ENCODE measurements at regions not wholly inside any gene's neighbourhood (a gene's known extent, or its start where the extent isn't known, plus 50 kb on each side); places are given as distances from the start of the nearest gene placed in this dataset.

GRCh38 chr1:47707503-47707902 is 269.7 kb downstream of the FOXD2 start:
- H3K4me3 Mint-ChIP-seq: no peak overlapping the region
- no peak overlapping the region for H3K27ac Mint-ChIP-seq
- WGBS (ENCODE audit: extremely low coverage, insufficient read length, low lambda C conversion rate): no CpG with 5 or more reads among the region's 6 CpGs
- peaks cover 59% of the 10 kb centered on the region for H3K27me3 ChIP-seq (ENCODE audit: insufficient read depth, low read length)
- H3K56ac ChIP-seq (ENCODE audit: insufficient read length, low read depth, low read length): no peak overlapping the region
- TF ChIP-seq, protein P1, sequence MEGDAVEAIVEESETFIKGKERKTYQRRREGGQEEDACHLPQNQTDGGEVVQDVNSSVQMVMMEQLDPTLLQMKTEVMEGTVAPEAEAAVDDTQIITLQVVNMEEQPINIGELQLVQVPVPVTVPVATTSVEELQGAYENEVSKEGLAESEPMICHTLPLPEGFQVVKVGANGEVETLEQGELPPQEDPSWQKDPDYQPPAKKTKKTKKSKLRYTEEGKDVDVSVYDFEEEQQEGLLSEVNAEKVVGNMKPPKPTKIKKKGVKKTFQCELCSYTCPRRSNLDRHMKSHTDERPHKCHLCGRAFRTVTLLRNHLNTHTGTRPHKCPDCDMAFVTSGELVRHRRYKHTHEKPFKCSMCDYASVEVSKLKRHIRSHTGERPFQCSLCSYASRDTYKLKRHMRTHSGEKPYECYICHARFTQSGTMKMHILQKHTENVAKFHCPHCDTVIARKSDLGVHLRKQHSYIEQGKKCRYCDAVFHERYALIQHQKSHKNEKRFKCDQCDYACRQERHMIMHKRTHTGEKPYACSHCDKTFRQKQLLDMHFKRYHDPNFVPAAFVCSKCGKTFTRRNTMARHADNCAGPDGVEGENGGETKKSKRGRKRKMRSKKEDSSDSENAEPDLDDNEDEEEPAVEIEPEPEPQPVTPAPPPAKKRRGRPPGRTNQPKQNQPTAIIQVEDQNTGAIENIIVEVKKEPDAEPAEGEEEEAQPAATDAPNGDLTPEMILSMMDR (conservative IDR thresholded peaks at IDR 0.05): no peak
- H2BK20ac ChIP-seq (ENCODE audit: low read depth, low read length, poor library complexity, severe bottlenecking): no peak overlapping the region
- no peak overlapping the region for H4K5ac ChIP-seq (ENCODE audit: insufficient read length, low read depth, low read length)
- H3K79me1 ChIP-seq (ENCODE audit: insufficient read depth, low read depth, low read length, poor library complexity, severe bottlenecking): no peaks in the 10 kb centered on the region
- H2BK15ac ChIP-seq (ENCODE audit: low read depth, low read length): no peak overlapping the region
- H3K27me3 Mint-ChIP-seq (ENCODE audit: low read depth): peaks cover 93% of the 10 kb centered on the region
- H3K79me2 ChIP-seq (ENCODE audit: insufficient read depth, low read length): no peaks in the 10 kb centered on the region
- H3K23me2 ChIP-seq (ENCODE audit: insufficient read length, low read depth, low read length, poor library complexity, severe bottlenecking): peaks cover 20% of the 10 kb centered on the region
- H2BK12ac ChIP-seq (ENCODE audit: insufficient read length, low read depth, low read length): no peak overlapping the region
- no peaks in the 10 kb centered on the region; a peak in 1 of 7 replicates for H3K36me3 Mint-ChIP-seq (ENCODE audit: insufficient read depth in 1 of 3, low read depth in 3 of 3)
- no peak overlapping the region for H3K4me2 ChIP-seq (ENCODE audit: insufficient read depth, insufficient read length, low read length)
- no peak overlapping the region for H2AFZ ChIP-seq (ENCODE audit: low read length)
- H3K18ac ChIP-seq (ENCODE audit: insufficient read length, low read depth, low read length): no peak overlapping the region
- no peak overlapping the region for H2BK5ac ChIP-seq (ENCODE audit: insufficient read length, low read length)
- no peak overlapping the region for H3K14ac ChIP-seq (ENCODE audit: insufficient read depth, low read length)
- no peak overlapping the region for H3K23ac ChIP-seq (ENCODE audit: insufficient read length, low read depth, low read length)
- H3K9me3 Mint-ChIP-seq: no peaks in the 10 kb centered on the region
- H3K27ac ChIP-seq (ENCODE audit: insufficient read length, low read depth, low read length): no peak overlapping the region
- no peak overlapping the region for H4K91ac ChIP-seq (ENCODE audit: insufficient read length, low read depth, low read length)
- H3T11ph ChIP-seq (ENCODE audit: low read length): no peak overlapping the region
- peaks cover 13 to 21% of the 10 kb centered on the region in 2 experiments for H3K4me1 Mint-ChIP-seq
- no peaks in the 10 kb centered on the region for H3K4me1 ChIP-seq (ENCODE audit: insufficient read depth, low read length)
- H2BK120ac ChIP-seq (ENCODE audit: low read depth, low read length, poor library complexity, severe bottlenecking): no peak overlapping the region
- no peak overlapping the region for H2AK5ac ChIP-seq (ENCODE audit: insufficient read length, low read length)
- no peaks in the 10 kb centered on the region for H4K20me1 ChIP-seq (ENCODE audit: control insufficient read depth, insufficient read depth, insufficient read length)
- no peak overlapping the region for H3K9ac ChIP-seq (ENCODE audit: extremely low read depth, insufficient read length, low read length)
- H4K8ac ChIP-seq (replicated peaks; ENCODE audit: insufficient read length, low read depth, low read length): no peak overlapping the region
- no peaks in the 10 kb centered on the region for H3K9me3 ChIP-seq (ENCODE audit: control insufficient read depth, low read depth, low read length)
- no peak overlapping the region for H3K4ac ChIP-seq (ENCODE audit: low read depth, low read length)
- no peak for DNase-seq

All from H9 (cell line).